Activated naive CD4-positive, alpha-beta T cell treated with anti-CD3 and anti-CD28 coated beads for 36 hours (primary cell): ENCODE measurements at regions not wholly inside any gene's neighbourhood (a gene's known extent, or its start where the extent isn't known, plus 50 kb on each side); places are given as distances from the start of the nearest gene placed in this dataset.

ENCODE experiments used
- CTCF ChIA-PET: fragments of 350-600 bp; sonication (Branson Sonifier 250); formaldehyde crosslinking; loops from one replicate; lab custom pipeline; 2021; ENCODE audit warnings: antibody characterized with exemption; lab: Charles Lee
- DNase-seq: peaks from one replicate; pipeline ENCODE4 v3.0.0-alpha.2; 2020
- H3K27ac Mint-ChIP-seq: one replicate; pipeline ENCODE4 v1.8.0; 2021; ENCODE audit warnings: mild to moderate bottlenecking, mixed read lengths
- H3K27me3 Mint-ChIP-seq: one replicate; pipeline ENCODE4 v1.8.0; 2021; ENCODE audit warnings: low read depth, mixed read lengths
- H3K36me3 Mint-ChIP-seq: one replicate; pipeline ENCODE4 v1.8.0; 2021; ENCODE audit warnings: low read depth, mixed read lengths
- H3K4me1 Mint-ChIP-seq: one replicate; pipeline ENCODE4 v1.8.0; 2021; ENCODE audit warnings: low read depth, mixed read lengths
- H3K4me3 Mint-ChIP-seq: one replicate; pipeline ENCODE4 v1.8.0; 2021; ENCODE audit warnings: mild to moderate bottlenecking, moderate library complexity, mixed read lengths
- H3K9me3 Mint-ChIP-seq: one replicate; pipeline ENCODE4 v1.8.0; 2021; ENCODE audit warnings: mixed read lengths
- intact Hi-C: fragments of 100-400 bp; cut with micrococcal nuclease; formaldehyde crosslinking; loops from one replicate; pipeline ENCODE4 v1.15.1; 2023

GRCh38 chr3:148190441-148190990 is 507.2 kb upstream of the AGTR1 start:
- Mint-ChIP-seq H3K36me3 (no peaks in the 10 kb centered on the region), H3K27me3 (no peaks in the 10 kb centered on the region), H3K4me3 (no peak overlapping the region), H3K9me3 (no peaks in the 10 kb centered on the region), H3K4me1 (no peaks in the 10 kb centered on the region), H3K27ac (no peak overlapping the region)
- no peak for DNase-seq
- intact Hi-C loops = no loop called here
- CTCF ChIA-PET = no interaction called here

GRCh38 chr3:148191966-148192365 is 505.7 kb upstream of the AGTR1 start:
- Mint-ChIP-seq H3K27ac (no peak overlapping the region), H3K9me3 (no peaks in the 10 kb centered on the region), H3K4me1 (no peaks in the 10 kb centered on the region), H3K27me3 (no peaks in the 10 kb centered on the region), H3K36me3 (no peaks in the 10 kb centered on the region), H3K4me3 (no peak overlapping the region)
- DNase-seq = no peak
- CTCF ChIA-PET = no interaction called here
- intact Hi-C loops = no loop called here

GRCh38 chr3:148197061-148197460 is 500.6 kb upstream of the AGTR1 start:
- intact Hi-C loops = no loop called here
- Mint-ChIP-seq H3K4me1 (no peaks in the 10 kb centered on the region), H3K4me3 (no peak overlapping the region), H3K9me3 (peaks cover 8% of the 10 kb centered on the region), H3K27me3 (no peaks in the 10 kb centered on the region), H3K27ac (no peak overlapping the region), H3K36me3 (no peaks in the 10 kb centered on the region)
- DNase-seq = no peak
- CTCF ChIA-PET = no interaction called here

GRCh38 chr3:148202386-148202785 is 495.3 kb upstream of the AGTR1 start:
- intact Hi-C loops = no loop called here
- Mint-ChIP-seq H3K4me1 (no peaks in the 10 kb centered on the region), H3K36me3 (no peaks in the 10 kb centered on the region), H3K9me3 (peaks cover 8% of the 10 kb centered on the region), H3K27ac (no peak overlapping the region), H3K27me3 (no peaks in the 10 kb centered on the region), H3K4me3 (no peak overlapping the region)
- CTCF ChIA-PET = no interaction called here
- DNase-seq = no peak

GRCh38 chr3:148203297-148204010 is 494.2 kb upstream of the AGTR1 start:
- DNase-seq = no peak
- CTCF ChIA-PET = no interaction called here
- Mint-ChIP-seq H3K4me3 (no peak overlapping the region), H3K36me3 (no peaks in the 10 kb centered on the region), H3K27me3 (no peaks in the 10 kb centered on the region), H3K27ac (no peak overlapping the region), H3K4me1 (no peaks in the 10 kb centered on the region), H3K9me3 (peaks cover 8% of the 10 kb centered on the region)
- intact Hi-C loops = no loop called here

GRCh38 chr3:148204131-148204530 is 493.6 kb upstream of the AGTR1 start:
- H3K27ac Mint-ChIP-seq = no peak overlapping the region

GRCh38 chr3:148205977-148206376 is 491.7 kb upstream of the AGTR1 start:
- Mint-ChIP-seq H3K36me3 (no peaks in the 10 kb centered on the region), H3K4me1 (no peaks in the 10 kb centered on the region), H3K27ac (no peak overlapping the region), H3K27me3 (no peaks in the 10 kb centered on the region), H3K9me3 (peaks cover under 1% of the 10 kb centered on the region), H3K4me3 (no peak overlapping the region)
- intact Hi-C loops = no loop called here
- no peak for DNase-seq
- CTCF ChIA-PET = no interaction called here

More at GRCh38 chr3:148204131-148204530, 493.6 kb upstream of the AGTR1 start:
- Mint-ChIP-seq H3K4me3 (no peak overlapping the region), H3K9me3 (peaks cover 6% of the 10 kb centered on the region), H3K36me3 (no peaks in the 10 kb centered on the region), H3K27me3 (no peaks in the 10 kb centered on the region), H3K4me1 (no peaks in the 10 kb centered on the region)
- CTCF ChIA-PET = no interaction called here
- no peak for DNase-seq
- intact Hi-C loops = no loop called here

GRCh38 chr3:148206446-148206845 is 491.3 kb upstream of the AGTR1 start:
- H3K4me1 Mint-ChIP-seq = no peaks in the 10 kb centered on the region
- CTCF ChIA-PET = no interaction called here
- no peak overlapping the region for H3K27ac Mint-ChIP-seq
- H3K4me3 Mint-ChIP-seq = no peak overlapping the region
- H3K27me3 Mint-ChIP-seq = no peaks in the 10 kb centered on the region
- no peak for DNase-seq
- H3K36me3 Mint-ChIP-seq = no peaks in the 10 kb centered on the region
- intact Hi-C loops = no loop called here
- H3K9me3 Mint-ChIP-seq = no peaks in the 10 kb centered on the region

GRCh38 chr3:148208975-148209374 is 488.7 kb upstream of the AGTR1 start:
- no peak for DNase-seq
- Mint-ChIP-seq H3K9me3 (no peaks in the 10 kb centered on the region), H3K36me3 (no peaks in the 10 kb centered on the region), H3K4me1 (no peaks in the 10 kb centered on the region), H3K27ac (no peak overlapping the region), H3K27me3 (no peaks in the 10 kb centered on the region), H3K4me3 (no peak overlapping the region)
- intact Hi-C loops = no loop called here
- CTCF ChIA-PET = no interaction called here

- no peaks in the 10 kb centered on the region for H3K36me3 Mint-ChIP-seq
- CTCF ChIA-PET = no interaction called here
- no peak for DNase-seq
- intact Hi-C loops = no loop called here
- no peaks in the 10 kb centered on the region for H3K9me3 Mint-ChIP-seq
- no peaks in the 10 kb centered on the region for H3K27me3 Mint-ChIP-seq
- H3K4me3 Mint-ChIP-seq = no peak overlapping the region
- no peak overlapping the region for H3K27ac Mint-ChIP-seq
- no peaks in the 10 kb centered on the region for H3K4me1 Mint-ChIP-seq
Measured at GRCh38 chr3:148211725-148212124, 486.0 kb upstream of the AGTR1 start.

GRCh38 chr3:148214705-148215104 is 483.0 kb upstream of the AGTR1 start:
- intact Hi-C loops = no loop called here
- Mint-ChIP-seq H3K4me1 (no peaks in the 10 kb centered on the region), H3K36me3 (no peaks in the 10 kb centered on the region), H3K4me3 (no peak overlapping the region), H3K9me3 (peaks cover 2% of the 10 kb centered on the region), H3K27me3 (no peaks in the 10 kb centered on the region), H3K27ac (no peak overlapping the region)
- DNase-seq = no peak
- CTCF ChIA-PET = no interaction called here

- CTCF ChIA-PET = no interaction called here
- H3K4me3 Mint-ChIP-seq = no peak overlapping the region
- peaks cover 2% of the 10 kb centered on the region for H3K9me3 Mint-ChIP-seq
- no peaks in the 10 kb centered on the region for H3K36me3 Mint-ChIP-seq
- no peak for DNase-seq
- no peak overlapping the region for H3K27ac Mint-ChIP-seq
- intact Hi-C loops = no loop called here
- no peaks in the 10 kb centered on the region for H3K27me3 Mint-ChIP-seq
- no peaks in the 10 kb centered on the region for H3K4me1 Mint-ChIP-seq
Measured at GRCh38 chr3:148217317-148217716, 480.4 kb upstream of the AGTR1 start.

GRCh38 chr3:148218222-148218621 is 479.5 kb upstream of the AGTR1 start:
- CTCF ChIA-PET = no interaction called here
- H3K27ac Mint-ChIP-seq = no peak overlapping the region

More at GRCh38 chr3:148218222-148218621, 479.5 kb upstream of the AGTR1 start:
- Mint-ChIP-seq H3K9me3 (peaks cover 2% of the 10 kb centered on the region), H3K4me1 (no peaks in the 10 kb centered on the region), H3K4me3 (no peak overlapping the region), H3K27me3 (no peaks in the 10 kb centered on the region), H3K36me3 (no peaks in the 10 kb centered on the region)
- intact Hi-C loops = no loop called here
- no peak for DNase-seq
